AG09309 (cell line): ENCODE measurements at regions not wholly inside any gene's neighbourhood (a gene's known extent, or its start where the extent isn't known, plus 50 kb on each side); places are given as distances from the start of the nearest gene placed in this dataset.

Experiments used
- DNase-seq: peaks from one replicate; pipeline ENCODE4 v3.0.0-alpha.2; 2010; ENCODE audit warnings: low read depth
- H3K4me3 ChIP-seq: 2 replicates; pipeline ENCODE4 v1.5.1; 2011; ENCODE audit warnings: mild to moderate bottlenecking, low read depth, low read length, moderate library complexity; ENCODE audit not compliant: control insufficient read depth
- TF ChIP-seq, protein P1 (sequence below): IDR thresholded peaks from 2 replicates; pipeline ENCODE4 v1.5.1; 2011; ENCODE audit warnings: mild to moderate bottlenecking, low read depth, low read length, inconsistent platforms; ENCODE audit not compliant: insufficient read depth, control insufficient read depth; ENCODE audit errors: missing control alignments

DNA sequence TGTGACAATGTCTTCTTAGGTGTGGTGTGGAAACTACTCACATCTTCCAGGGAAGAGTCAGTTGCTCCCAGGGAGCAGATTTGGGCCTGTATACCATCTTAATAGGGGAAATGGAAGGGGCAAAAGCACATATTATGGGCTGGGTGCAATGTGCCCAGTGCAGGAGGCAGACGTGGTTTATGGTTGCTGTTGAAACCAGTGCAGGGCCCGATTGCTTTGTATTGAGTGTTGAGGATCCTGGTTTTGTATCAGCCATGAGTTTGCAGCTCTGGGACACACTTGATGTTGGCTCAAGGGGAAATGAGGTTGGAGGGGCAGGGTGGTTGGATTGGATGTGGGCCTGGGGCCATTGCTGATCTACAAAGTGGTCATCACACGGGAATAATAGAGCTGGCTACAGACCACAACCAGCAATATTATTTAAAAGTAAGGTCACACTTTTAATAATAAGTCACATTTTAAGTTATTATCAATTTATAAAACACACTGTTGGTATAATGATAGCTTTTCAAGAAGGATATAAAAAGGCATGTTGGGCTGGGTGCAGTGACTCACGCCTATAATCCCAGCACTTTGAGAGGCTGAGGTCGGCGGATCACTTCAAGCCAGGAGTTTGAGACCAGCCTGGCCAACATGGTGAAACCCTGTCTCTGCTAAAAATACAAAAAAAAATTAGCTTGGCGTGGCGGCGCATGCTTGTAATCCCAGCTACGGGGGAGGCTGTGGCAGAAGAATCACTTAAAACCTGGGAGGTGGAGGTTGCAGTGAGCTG, 302.4 kb downstream of the SEC14L1 start:
- DNase-seq = no peak
- no peak overlapping the region for H3K4me3 ChIP-seq
- TF ChIP-seq, protein P1, sequence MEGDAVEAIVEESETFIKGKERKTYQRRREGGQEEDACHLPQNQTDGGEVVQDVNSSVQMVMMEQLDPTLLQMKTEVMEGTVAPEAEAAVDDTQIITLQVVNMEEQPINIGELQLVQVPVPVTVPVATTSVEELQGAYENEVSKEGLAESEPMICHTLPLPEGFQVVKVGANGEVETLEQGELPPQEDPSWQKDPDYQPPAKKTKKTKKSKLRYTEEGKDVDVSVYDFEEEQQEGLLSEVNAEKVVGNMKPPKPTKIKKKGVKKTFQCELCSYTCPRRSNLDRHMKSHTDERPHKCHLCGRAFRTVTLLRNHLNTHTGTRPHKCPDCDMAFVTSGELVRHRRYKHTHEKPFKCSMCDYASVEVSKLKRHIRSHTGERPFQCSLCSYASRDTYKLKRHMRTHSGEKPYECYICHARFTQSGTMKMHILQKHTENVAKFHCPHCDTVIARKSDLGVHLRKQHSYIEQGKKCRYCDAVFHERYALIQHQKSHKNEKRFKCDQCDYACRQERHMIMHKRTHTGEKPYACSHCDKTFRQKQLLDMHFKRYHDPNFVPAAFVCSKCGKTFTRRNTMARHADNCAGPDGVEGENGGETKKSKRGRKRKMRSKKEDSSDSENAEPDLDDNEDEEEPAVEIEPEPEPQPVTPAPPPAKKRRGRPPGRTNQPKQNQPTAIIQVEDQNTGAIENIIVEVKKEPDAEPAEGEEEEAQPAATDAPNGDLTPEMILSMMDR = no peak

DNA sequence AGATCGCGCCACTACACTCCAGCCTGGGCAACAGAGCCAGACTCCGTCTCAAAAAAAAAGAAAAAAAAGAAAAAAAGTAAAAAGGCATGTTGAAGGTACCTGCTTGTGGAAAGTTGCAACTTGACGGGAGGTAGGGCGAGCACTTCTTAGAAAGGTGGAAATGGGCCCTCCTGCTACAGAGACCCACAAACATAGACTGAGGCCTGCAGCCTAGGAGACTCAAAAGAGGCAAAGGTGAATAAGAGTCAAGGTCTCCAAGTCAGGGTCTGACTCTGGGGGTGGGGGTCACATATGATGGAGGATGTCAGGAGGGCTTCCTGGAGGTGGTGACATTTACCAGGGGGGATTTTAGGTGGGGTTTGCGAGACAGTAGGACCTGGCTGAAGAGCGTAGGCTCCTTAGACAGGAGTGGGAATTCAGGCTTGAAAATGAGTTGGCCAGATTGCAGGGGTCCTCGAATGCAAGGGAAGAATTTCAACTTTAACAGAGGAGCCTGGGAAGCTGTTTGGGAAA, 303.0 kb downstream of the SEC14L1 start:
- no peak overlapping the region for H3K4me3 ChIP-seq
- TF ChIP-seq, protein P1 = no peak
- no peak for DNase-seq

DNA sequence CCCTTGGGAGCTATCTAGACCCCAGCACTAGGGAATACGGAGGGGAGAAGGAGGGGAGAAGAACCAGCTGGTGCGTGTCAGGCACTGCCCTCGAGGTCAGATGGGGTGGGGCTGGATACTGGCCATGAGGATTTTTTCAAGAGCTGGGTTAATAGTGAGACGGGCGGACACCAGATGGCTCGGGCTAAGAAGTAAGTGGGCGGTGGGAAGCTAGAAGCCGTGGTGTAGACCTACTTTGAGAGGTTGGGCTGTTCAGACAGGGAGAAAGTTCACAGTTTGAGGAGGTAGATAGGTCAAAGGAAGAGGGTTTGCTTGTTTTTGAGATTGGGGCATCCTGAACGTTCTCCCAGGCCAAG, 303.8 kb downstream of the SEC14L1 start:
- DNase-seq = no peak
- TF ChIP-seq, protein P1 = no peak
- H3K4me3 ChIP-seq = no peak overlapping the region

DNA sequence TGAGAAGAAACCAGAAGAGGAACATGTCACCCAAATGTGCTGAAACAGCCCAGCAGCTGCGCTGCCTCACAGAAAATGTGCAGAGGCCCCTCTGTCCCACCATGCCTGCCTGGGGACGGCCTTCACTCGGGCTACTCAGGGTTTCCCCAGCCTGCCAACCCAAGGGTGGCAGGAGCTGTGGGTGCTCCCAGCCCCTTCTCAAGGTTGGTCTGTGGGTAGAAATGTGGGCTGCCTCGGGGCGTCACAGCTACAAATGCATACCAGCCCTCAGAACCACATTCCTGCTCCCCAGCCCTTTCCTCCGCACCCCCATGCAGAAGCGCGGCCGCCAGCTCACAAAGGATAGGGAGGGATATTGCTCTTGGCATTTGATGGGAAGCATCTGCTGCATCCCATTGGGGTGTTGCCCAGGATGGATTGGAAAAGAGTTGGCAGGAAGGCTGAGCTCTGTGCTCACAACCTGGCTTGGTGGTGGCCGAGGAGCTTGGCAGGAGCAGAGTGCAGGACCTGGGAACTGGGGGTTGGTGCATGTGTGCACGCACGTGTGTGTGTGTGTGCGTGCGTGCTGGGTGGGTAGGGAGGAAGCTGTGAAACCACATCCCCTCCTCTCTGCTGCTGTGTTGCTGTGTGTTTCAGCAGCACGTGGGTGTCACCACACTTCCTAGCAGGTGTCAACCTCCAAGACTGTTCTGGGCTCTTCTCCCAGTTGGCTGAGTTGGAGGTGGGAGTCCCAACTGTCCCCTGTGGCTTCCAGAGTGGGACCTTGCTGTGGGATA, 304.4 kb downstream of the SEC14L1 start:
- no peak for DNase-seq
- TF ChIP-seq, protein P1 = no peak
- H3K4me3 ChIP-seq = no peak overlapping the region

DNA sequence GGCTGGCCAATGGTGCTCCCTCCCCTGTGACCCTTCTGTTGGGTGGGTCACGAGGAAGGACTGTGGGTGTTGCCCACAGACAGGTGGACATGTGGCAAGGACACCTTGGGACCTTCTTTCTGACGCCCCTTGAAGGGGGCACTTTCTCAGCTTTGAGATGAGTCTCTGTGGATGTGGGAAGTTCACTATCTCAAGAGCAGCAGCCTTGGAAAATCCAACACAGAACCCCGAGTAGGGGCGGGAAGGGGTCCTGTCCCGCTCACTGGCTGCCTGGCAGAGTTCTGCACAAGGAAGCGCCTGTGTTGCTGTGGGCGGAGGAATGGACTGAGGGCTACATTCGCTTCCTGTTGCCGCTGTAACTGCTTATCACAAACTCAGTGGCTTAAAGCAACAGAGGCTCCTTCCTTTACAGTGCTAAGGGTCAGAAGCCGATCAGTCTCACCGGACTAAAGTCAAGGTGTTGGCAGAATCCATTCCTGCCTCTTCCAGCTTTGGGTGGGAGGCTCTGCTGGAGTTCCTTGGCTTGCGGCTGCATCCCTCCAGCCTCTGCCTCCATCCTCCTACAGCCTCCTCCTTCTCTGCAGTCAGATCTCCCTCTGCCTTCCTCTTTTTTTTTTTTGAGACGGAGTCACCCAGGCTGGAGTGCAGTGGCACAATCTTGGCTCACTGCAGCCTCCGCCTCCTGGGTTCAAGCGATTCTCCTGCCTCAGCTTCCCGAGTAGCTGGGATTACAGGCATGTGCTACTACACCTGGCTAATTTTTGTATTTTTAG, 305.2 kb downstream of the SEC14L1 start:
- DNase-seq = no peak
- TF ChIP-seq, protein P1 = no peak
- no peak overlapping the region for H3K4me3 ChIP-seq

DNA sequence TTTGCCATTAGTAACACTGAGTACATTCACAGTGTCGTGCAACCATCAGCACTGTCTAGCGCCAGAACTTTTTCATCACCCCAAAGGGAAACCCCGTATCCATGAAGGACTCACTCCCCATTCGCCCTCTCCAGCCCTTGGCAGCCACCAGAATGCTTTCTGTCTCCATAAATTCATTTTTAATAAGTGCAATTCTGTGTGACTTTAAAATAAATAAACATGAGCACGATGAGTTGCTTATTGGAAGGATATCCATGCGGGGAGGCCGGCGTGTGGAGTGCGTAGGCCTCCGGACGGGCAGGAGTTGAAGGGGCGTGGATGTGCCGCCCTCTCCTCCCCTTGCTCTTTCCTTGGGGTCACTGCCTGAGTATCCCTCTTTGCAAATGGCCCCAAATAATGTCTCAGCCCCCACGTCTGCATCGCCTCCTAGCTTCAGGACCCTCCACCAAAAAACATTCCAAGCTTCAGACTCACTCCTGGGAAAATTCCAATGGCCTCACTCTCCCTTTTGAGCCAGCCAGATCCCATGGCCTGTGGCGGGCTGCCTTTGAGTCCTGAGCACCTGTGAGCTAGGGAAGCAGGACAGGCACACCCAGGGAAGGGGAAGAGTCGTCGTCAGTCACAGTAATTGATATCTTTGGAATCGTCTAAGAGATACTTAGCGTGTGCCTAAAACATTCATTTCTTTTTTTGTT, 306.3 kb downstream of the SEC14L1 start:
- H3K4me3 ChIP-seq = no peak overlapping the region
- no peak for DNase-seq
- TF ChIP-seq, protein P1 = no peak
